ENCODE measurements at regions not wholly inside any gene's neighbourhood (a gene's known extent, or its start where the extent isn't known, plus 50 kb on each side); places are given as distances from the start of the nearest gene placed in this dataset.

DNA sequence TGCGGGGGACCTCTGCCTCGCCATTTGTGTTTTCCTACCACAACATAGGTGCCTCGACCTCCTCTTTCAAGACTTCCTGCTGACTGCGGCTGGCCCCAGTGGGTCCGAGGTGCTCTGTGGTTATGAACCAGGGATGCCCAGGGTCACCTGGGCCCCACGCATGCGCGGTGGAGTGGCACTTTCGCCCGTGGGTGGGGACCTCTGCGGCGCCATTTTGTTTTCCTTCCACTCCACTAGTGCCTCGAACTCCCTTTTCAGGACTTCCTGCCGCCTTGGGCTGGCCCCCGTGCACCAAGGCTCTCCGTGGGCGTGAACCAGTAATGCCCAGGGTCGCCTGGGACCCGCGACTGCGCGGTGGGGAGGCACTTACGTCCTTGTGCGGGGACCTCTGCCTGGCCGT lies 351.6 kb downstream of the ALG10 start:
- no peaks in the 10 kb centered on the region for H3K4me1 Mint-ChIP-seq
- H3K9me3 Mint-ChIP-seq: peaks cover 24 to 38% of the 10 kb centered on the region in 2 donors
- ATAC-seq (replicated peaks) (no peak), DNase-seq (no peak)
- H3K27ac Mint-ChIP-seq: no peak overlapping the region
- H3K27me3 Mint-ChIP-seq: no peaks in the 10 kb centered on the region
- H3K36me3 Mint-ChIP-seq: peaks cover 4 to 6% of the 10 kb centered on the region in 2 donors
- no peak overlapping the region for H3K4me3 Mint-ChIP-seq

DNA sequence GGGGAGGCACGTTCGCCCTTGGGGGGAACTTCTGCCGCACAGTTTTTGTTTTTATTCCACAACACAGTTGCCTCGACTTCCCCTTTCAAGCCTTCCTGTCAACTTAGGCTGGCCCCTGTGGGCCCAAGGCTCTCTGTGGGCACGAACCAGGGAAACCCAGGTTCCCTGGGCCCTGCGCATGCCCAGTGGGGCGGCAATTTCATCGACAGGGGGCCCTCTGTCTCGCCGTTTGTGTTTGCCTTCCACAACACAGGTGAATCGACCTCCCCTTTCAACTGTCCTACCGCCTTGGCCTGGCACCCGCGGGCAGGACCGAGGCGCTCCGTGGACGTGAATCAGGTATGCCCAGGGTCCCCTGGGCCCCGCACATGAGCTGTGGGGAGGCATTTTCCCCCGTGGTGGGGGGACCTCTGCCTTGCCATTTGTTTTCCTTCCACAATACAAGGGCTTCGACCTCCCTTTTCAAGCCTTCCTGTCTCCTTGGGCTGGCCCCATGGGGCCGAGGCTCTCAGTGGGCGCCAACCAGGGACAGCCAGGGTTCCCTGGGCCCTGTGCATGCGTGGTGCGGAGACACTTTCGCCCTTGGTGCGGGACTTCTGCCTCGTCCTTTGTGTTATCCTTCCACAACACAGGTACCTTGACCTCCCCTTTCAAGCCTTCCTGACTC lies 354.0 kb downstream of the ALG10 start:
- no peak overlapping the region for H3K27ac Mint-ChIP-seq
- H3K27me3 Mint-ChIP-seq: no peaks in the 10 kb centered on the region
- peaks cover 38 to 39% of the 10 kb centered on the region in 2 donors for H3K9me3 Mint-ChIP-seq
- DNase-seq (no peak), ATAC-seq (replicated peaks) (no peak)
- peaks cover 5 to 9% of the 10 kb centered on the region in 2 donors for H3K36me3 Mint-ChIP-seq
- no peaks in the 10 kb centered on the region for H3K4me1 Mint-ChIP-seq
- no peak overlapping the region for H3K4me3 Mint-ChIP-seq

- Mint-ChIP-seq H3K4me1 (no peaks in the 10 kb centered on the region), H3K36me3 (peaks cover 5 to 9% of the 10 kb centered on the region in 2 donors), H3K27me3 (no peaks in the 10 kb centered on the region), H3K27ac (no peak overlapping the region), H3K4me3 (no peak overlapping the region), H3K9me3 (peaks cover 38 to 39% of the 10 kb centered on the region in 2 donors)
- DNase-seq (no peak), ATAC-seq (replicated peaks) (no peak)
Observed at GRCh38 chr12:34377243-34378035, 355.1 kb downstream of the ALG10 start.

DNA sequence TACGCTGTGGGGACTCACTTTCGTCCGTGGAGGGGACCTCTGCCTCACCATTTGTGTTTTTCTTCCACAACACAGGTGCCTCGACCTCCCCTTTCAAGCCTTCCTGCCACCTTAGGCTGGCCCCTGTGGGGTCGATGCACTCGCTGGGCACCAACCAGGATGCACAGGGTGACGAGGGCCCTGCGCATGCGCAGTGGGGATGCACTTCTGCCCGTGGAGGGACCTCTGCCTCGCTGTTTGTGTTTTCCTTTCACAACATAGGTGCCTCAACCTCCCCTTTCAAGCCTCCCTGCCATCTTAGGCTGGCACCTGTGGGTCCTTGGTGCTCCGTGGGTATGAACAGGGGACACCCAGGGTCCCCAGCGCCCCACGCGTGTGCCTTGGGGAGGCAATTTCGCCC lies 356.8 kb downstream of the ALG10 start:
- H3K36me3 Mint-ChIP-seq: peaks cover 5 to 9% of the 10 kb centered on the region in 2 donors
- ATAC-seq (replicated peaks) (no peak), DNase-seq (no peak)
- no peaks in the 10 kb centered on the region for H3K4me1 Mint-ChIP-seq
- H3K27me3 Mint-ChIP-seq: no peaks in the 10 kb centered on the region
- H3K9me3 Mint-ChIP-seq: peaks cover 30 to 42% of the 10 kb centered on the region in 2 donors
- H3K4me3 Mint-ChIP-seq: no peak overlapping the region
- no peak overlapping the region for H3K27ac Mint-ChIP-seq

DNA sequence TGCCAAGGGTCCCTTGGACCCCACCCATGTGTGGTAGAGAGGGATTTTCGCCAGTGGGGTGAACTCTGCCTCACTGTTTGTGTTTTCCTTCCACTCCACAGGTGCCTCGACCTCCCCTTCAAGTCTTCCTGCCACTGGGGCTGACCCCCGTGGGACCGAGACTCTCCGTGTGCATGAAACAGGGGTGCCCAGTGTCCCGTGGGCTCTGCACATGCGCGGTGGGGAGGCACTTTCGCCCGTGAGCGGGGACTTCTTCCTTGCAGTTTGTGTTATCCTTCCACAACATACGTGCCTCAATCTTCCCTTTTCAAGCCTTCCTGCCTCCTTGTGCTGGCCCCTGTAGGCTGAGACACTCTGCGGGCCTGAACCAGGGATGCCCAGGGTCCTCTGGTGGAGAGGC lies 362.4 kb downstream of the ALG10 start:
- DNase-seq: no peak
- Mint-ChIP-seq H3K4me3 (no peak overlapping the region), H3K36me3 (peaks cover 4 to 9% of the 10 kb centered on the region in 2 donors), H3K9me3 (peaks cover 22 to 40% of the 10 kb centered on the region in 2 donors), H3K27ac (peak overlapping the region; percentile 84), H3K27me3 (no peaks in the 10 kb centered on the region), H3K4me1 (no peaks in the 10 kb centered on the region)
- ATAC-seq (replicated peaks): no peak

DNA sequence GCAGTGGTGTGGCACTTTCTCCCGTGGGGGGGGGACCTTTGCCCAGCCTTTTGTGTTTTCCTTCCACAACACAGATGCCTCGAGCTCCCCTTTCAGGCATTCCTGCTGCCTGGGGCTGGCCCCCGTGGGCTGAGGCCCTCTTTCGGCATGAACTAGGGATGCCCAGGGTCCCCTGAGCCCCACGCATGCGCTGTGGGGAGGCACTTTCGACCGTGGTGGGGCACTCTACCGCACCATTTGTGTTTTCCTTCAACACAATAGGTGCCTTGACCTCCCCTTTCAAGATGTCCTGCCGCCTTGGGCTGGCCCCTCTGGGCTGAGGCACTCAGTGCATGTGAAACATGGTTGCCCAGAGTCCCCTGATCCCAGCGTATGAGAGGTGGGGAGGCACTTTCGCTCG lies 363.7 kb downstream of the ALG10 start:
- Mint-ChIP-seq H3K4me1 (no peaks in the 10 kb centered on the region), H3K27ac (no peak overlapping the region), H3K9me3 (peaks cover 20 to 32% of the 10 kb centered on the region in 2 donors), H3K27me3 (no peaks in the 10 kb centered on the region), H3K36me3 (peaks cover 4 to 6% of the 10 kb centered on the region in 2 donors), H3K4me3 (no peak overlapping the region)
- no peak for ATAC-seq (replicated peaks)
- no peak for DNase-seq

- Mint-ChIP-seq H3K4me1 (no peaks in the 10 kb centered on the region), H3K4me3 (no peak overlapping the region), H3K9me3 (peaks cover 21 to 30% of the 10 kb centered on the region in 2 donors), H3K27ac (no peak overlapping the region), H3K36me3 (peaks cover 4% of the 10 kb centered on the region in 2 donors), H3K27me3 (no peaks in the 10 kb centered on the region)
- ATAC-seq (replicated peaks) (no peak), DNase-seq (no peak)
Observed at GRCh38 chr12:34386621-34387255, 364.4 kb downstream of the ALG10 start.

DNA sequence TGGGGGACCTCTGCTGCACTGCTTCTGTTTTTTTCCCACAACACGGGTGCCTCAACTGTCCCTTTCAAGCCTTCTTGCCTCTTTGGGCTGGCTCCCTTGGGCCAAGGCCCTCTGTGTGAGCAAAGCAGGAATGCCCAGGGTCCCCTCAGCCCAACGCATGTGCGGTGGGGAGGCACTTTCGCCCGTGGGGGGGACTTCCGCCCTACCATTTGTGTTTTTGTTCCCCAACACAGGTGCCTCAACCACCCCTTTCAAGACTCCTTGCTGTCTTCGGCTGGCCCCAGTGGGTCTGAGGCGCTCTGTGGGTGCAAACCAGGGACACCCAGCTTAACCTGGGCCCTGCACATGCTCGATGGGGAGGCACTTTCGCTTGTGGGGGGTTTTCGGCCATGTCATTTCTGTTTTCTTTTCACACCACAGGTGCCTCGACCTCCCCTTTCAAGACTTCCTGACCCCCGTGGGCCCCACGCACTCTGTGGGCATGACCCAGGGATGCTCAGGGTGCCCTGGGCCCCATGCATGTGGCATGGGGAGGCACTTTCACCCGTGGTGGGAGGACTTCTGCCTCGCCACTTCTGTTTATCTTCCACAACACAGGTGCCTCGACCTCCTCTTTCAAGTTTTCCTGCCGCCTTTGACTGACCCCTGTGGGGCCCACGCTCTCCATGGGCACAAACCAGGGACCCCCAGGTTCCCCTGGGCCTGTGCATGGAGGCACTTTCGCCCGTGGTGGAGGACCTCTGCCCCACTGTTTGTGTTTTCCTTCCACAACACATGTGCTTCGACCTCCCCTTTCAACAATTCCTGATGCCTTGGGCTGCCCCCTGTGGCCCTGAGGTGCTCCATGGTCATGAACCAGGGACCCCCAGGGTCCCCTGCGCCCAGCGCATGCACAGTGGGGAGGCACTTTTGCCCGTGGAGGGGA lies 365.7 kb downstream of the ALG10 start:
- Mint-ChIP-seq H3K4me1 (no peaks in the 10 kb centered on the region), H3K27me3 (no peaks in the 10 kb centered on the region), H3K27ac (no peak overlapping the region), H3K4me3 (no peak overlapping the region), H3K36me3 (peaks cover 2 to 4% of the 10 kb centered on the region in 2 donors), H3K9me3 (peaks cover 20 to 26% of the 10 kb centered on the region in 2 donors)
- ATAC-seq (replicated peaks) (no peak), DNase-seq (no peak)

DNA sequence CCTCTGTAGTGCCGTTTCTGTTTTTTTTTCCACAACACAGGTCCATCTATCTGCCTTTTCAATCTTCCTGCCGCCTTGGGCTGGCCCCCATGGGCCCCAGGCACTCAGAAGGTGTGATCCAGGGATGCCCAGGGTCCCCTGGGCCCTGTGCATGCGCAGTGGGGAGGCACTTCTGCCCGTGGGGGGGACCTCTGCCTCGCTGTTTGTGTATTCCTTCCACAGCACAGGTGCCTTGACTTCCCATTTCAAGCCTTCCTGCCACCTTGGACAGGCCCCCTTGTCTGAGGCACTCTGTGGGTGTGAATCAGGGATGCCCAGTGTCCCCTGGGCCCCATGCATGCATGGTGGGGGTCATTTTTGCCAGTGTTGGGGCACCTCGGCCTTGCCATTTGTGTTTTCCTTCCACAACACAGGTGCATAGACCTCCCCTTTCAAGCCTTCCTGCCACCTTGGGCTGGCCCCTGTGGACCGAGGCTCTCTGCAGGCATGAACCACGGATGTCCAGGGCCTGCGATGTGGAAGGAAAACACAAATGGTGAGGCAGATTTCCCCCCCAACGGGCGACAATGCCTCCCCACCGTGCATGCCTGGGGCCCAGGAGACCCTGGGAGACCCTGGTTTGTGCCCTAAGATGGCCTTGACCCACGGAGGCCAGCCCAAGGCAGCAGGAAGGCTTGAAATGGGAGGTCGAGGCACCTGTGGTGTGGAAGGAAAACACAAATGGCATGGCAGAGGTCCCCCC lies 366.5 kb downstream of the ALG10 start:
- Mint-ChIP-seq H3K9me3 (peaks cover 20 to 27% of the 10 kb centered on the region in 2 donors), H3K36me3 (peaks cover 2 to 4% of the 10 kb centered on the region in 2 donors), H3K27ac (no peak overlapping the region), H3K4me3 (no peak overlapping the region), H3K27me3 (no peaks in the 10 kb centered on the region), H3K4me1 (no peaks in the 10 kb centered on the region)
- ATAC-seq (replicated peaks) (no peak), DNase-seq (no peak)

GRCh38 chr12:34389378-34390170 lies 367.3 kb downstream of the ALG10 start:
- H3K36me3 Mint-ChIP-seq: peaks cover 4% of the 10 kb centered on the region in 2 donors
- H3K27ac Mint-ChIP-seq: no peak overlapping the region
- H3K4me1 Mint-ChIP-seq: no peaks in the 10 kb centered on the region
- DNase-seq (no peak), ATAC-seq (replicated peaks) (no peak)
- no peak overlapping the region for H3K4me3 Mint-ChIP-seq
- peaks cover 20 to 33% of the 10 kb centered on the region in 2 donors for H3K9me3 Mint-ChIP-seq
- H3K27me3 Mint-ChIP-seq: no peaks in the 10 kb centered on the region

- Mint-ChIP-seq H3K36me3 (peaks cover under 1 to 2% of the 10 kb centered on the region in 2 donors), H3K27me3 (no peaks in the 10 kb centered on the region), H3K9me3 (peaks cover 18 to 28% of the 10 kb centered on the region in 2 donors), H3K27ac (no peak overlapping the region), H3K4me3 (no peak overlapping the region), H3K4me1 (no peaks in the 10 kb centered on the region)
- DNase-seq: no peak
- no peak for ATAC-seq (replicated peaks)
Observed at GRCh38 chr12:34390171-34390841, 368.0 kb downstream of the ALG10 start.

DNA sequence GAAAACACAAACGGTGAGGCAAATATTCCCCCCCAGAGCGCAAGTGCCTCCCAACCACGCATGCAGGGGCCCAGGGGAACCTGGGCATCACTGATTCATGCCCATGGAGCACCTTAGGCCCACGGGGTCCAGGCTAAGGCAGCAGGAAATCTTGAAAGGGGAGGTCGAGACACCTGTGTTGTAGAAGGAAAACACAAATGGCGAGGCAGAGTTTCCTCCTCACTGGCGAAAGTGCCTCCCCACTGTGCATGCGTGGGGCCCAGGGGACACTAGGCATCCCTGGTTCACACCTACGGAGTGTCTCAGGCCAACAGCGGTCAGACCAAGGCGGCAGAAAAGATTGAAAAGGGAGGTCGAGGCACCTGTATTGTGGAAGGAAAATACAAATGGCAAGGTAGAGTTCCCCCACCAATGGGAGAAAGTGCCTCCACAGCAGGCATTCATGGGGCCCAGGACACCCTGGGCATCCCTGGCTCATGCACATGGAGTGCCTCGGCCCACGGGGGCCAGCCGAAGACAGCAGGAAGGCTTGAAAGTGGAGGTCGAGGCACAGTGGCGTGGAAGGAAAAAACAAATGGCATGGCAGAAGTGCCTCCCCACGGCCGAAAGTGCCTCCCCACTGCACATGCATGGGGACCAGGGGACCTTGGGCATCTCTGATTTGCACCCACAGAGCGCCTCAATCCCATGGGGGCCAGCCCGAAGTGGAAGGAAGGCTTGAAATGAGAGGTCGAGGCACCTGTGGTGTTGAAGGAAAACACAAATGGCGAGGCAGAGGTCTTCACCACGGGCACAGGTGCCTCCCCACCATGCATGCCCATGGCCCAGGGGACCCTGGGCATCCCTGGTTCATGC lies 368.8 kb downstream of the ALG10 start:
- H3K4me1 Mint-ChIP-seq: no peaks in the 10 kb centered on the region
- H3K27me3 Mint-ChIP-seq: no peaks in the 10 kb centered on the region
- H3K4me3 Mint-ChIP-seq: no peak overlapping the region
- no peak overlapping the region for H3K27ac Mint-ChIP-seq
- H3K36me3 Mint-ChIP-seq: peaks cover 0 to 2% of the 10 kb centered on the region in 2 donors
- ATAC-seq (replicated peaks) (no peak), DNase-seq (no peak)
- peaks cover 20 to 23% of the 10 kb centered on the region in 2 donors for H3K9me3 Mint-ChIP-seq
